Mucosa of rectum (tissue), 2 donors: ENCODE measurements at regions not wholly inside any gene's neighbourhood (a gene's known extent, or its start where the extent isn't known, plus 50 kb on each side); places are given as distances from the start of the nearest gene placed in this dataset.
A peak's percentile ranks its signal among the peaks of the same experiment; 100 is the strongest.

Source experiments
- H3K27ac ChIP-seq, 2 donors: one replicate each; pipeline ENCODE4 v1.7.0; 2013; ENCODE audit warnings: inconsistent platforms in 2 of 2, low read depth in 2 of 2, low read length in 2 of 2
- H3K27me3 ChIP-seq, 2 donors: one replicate each; pipeline ENCODE4 v1.7.0; 2013; ENCODE audit warnings: low read length in 2 of 2; ENCODE audit not compliant: control insufficient read depth in 2 of 2, insufficient read depth in 2 of 2
- H3K36me3 ChIP-seq, 2 donors: one replicate each; pipeline ENCODE4 v1.7.0; 2013; ENCODE audit warnings: low read length in 2 of 2; ENCODE audit not compliant: control insufficient read depth in 2 of 2, insufficient read depth in 2 of 2
- H3K4me1 ChIP-seq, 2 donors: one replicate each; pipeline ENCODE4 v1.7.0; 2013; ENCODE audit warnings: low read length in 2 of 2, mild to moderate bottlenecking in 1 of 2; ENCODE audit not compliant: control insufficient read depth in 2 of 2, insufficient read depth in 2 of 2
- H3K4me3 ChIP-seq, 2 donors: one replicate each; pipeline ENCODE4 v1.7.0; 2013; ENCODE audit warnings: low read length in 2 of 2
- H3K9ac ChIP-seq, 2 donors: one replicate each; pipeline ENCODE4 v1.7.0; 2013; ENCODE audit warnings: low read length in 2 of 2, low read depth in 1 of 2, mild to moderate bottlenecking in 1 of 2
- H3K9me3 ChIP-seq, 2 donors: one replicate each; pipeline ENCODE4 v1.7.0; 2013; ENCODE audit warnings: low read length in 2 of 2; ENCODE audit not compliant: control insufficient read depth in 2 of 2
- donor health status: healthy.
- donor health status: Normal muscosa, but diverticular disease.

DNA sequence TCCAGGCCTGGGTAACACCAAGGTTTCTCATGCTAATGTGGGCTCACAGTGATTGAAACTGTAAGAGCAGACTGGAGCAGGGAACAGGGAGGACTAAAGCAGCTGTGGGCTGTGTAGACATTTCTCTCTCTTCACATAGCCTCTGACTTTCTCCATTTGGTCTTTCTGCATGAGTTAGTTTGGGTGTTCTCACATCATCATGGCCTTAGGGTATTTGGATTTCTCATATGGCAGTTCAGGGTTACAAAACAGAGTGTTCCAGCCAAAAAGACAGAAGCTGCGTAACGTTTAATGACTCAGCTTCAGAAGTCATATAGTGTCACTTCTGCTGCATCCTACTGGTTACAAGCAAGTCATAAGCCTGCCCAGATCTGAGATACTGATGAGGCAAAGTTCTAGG lies 52.0 kb upstream of the OSBPL8 start:
- Histone ChIP-seq H3K27me3 (no peaks in the 10 kb centered on the region), H3K36me3 (no peaks in the 10 kb centered on the region), H3K9ac (no peak overlapping the region), H3K4me1 (no peaks in the 10 kb centered on the region), H3K27ac (no peak overlapping the region), H3K4me3 (no peak overlapping the region), H3K9me3 (no peaks in the 10 kb centered on the region)

- no peak overlapping the region for H3K27ac ChIP-seq
- H3K27me3 ChIP-seq: no peaks in the 10 kb centered on the region
- H3K36me3 ChIP-seq: no peaks in the 10 kb centered on the region
- no peaks in the 10 kb centered on the region for H3K4me1 ChIP-seq
- no peak overlapping the region for H3K4me3 ChIP-seq
- no peak overlapping the region for H3K9ac ChIP-seq
- H3K9me3 ChIP-seq: no peaks in the 10 kb centered on the region
Measured at GRCh38 chr12:76614364-76614763, 54.8 kb upstream of the OSBPL8 start.

GRCh38 chr12:76618031-76618430 lies 58.5 kb upstream of the OSBPL8 start:
- Histone ChIP-seq H3K27ac (no peak overlapping the region), H3K4me3 (no peak overlapping the region), H3K9me3 (no peaks in the 10 kb centered on the region)

DNA sequence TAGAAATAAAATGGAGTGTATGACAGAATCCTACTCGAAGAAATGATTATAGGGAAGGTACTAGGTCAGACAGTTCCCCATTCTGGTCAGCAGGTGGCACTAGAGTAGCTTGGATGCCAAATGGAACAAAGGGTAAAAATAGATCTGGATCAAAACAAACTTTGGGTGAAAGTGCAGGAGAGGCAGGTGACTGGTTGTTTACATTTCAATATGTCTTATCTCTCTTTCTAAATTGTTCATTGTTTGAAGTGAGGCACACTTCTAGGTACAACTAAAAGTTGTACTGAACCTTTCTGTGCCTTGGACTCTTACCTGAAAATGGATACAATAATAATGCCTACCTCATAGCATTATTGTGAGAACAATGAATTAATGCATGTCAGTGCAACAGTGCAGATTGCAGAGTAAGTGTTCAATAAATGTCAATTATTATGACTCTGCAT lies 62.0 kb upstream of the OSBPL8 start:
- Histone ChIP-seq H3K9ac (no peak overlapping the region), H3K9me3 (no peaks in the 10 kb centered on the region), H3K36me3 (no peaks in the 10 kb centered on the region), H3K27ac (no peak overlapping the region), H3K4me3 (no peak overlapping the region), H3K4me1 (peaks cover 6 to 19% of the 10 kb centered on the region in 2 donors), H3K27me3 (no peaks in the 10 kb centered on the region)

More at GRCh38 chr12:76618031-76618430, 58.5 kb upstream of the OSBPL8 start:
- Histone ChIP-seq H3K27me3 (no peaks in the 10 kb centered on the region), H3K9ac (no peak overlapping the region), H3K36me3 (no peaks in the 10 kb centered on the region), H3K4me1 (peaks cover 0 to 6% of the 10 kb centered on the region in 2 donors)

DNA sequence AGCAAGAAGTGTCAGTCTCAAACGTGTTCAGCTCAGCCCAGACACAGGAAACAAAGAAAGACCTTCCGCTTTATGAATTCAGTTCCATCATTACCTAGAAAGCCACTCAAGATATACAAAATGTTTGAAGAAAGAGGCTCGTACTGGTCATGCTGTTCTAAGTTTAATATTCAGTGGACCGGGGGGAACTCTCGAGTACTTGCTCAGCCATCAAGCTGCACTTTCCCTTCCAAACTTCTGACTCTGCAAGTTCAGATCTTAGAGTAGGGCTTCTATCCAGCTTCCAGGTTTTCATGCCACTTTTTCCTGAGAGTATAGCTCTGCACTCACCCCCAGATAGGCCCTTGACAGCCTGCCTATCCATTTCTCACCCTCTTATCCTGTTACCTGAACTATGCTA lies 62.8 kb upstream of the OSBPL8 start:
- no peaks in the 10 kb centered on the region for H3K9me3 ChIP-seq
- H3K9ac ChIP-seq: no peak overlapping the region
- H3K4me1 ChIP-seq: peaks cover 6 to 19% of the 10 kb centered on the region in 2 donors

GRCh38 chr12:76622915-76623314 lies 63.3 kb upstream of the OSBPL8 start:
- Histone ChIP-seq H3K4me1 (peaks cover 6 to 19% of the 10 kb centered on the region in 2 donors), H3K27ac (no peak overlapping the region), H3K9me3 (no peaks in the 10 kb centered on the region), H3K36me3 (no peaks in the 10 kb centered on the region), H3K27me3 (no peaks in the 10 kb centered on the region), H3K9ac (no peak overlapping the region), H3K4me3 (no peak overlapping the region)

More for the DNA sequence above, 62.8 kb upstream of the OSBPL8 start:
- Histone ChIP-seq H3K4me3 (no peak overlapping the region), H3K27ac (no peak overlapping the region), H3K27me3 (no peaks in the 10 kb centered on the region), H3K36me3 (no peaks in the 10 kb centered on the region)

DNA sequence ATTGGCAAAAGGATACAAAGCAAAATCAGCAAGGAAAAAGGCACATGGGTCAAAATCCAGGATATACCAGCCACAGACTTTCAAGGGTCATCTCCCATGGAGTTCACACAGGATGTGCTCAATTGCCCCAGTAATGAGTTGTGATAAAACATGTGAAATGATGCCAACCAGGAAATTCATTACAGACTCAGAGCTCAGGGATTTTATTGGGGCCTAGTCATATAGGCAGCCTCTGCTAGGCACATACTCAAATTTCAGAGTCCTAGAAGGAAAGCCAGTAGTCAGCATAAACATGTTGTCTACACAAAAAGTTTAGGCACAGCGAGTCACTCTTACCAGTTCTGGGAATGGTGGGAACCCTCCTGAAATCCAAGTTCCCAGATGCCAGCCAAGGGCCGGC lies 64.4 kb upstream of the OSBPL8 start:
- H3K27me3 ChIP-seq: no peaks in the 10 kb centered on the region
- H3K9ac ChIP-seq: no peak overlapping the region
- H3K9me3 ChIP-seq: no peaks in the 10 kb centered on the region
- peak overlapping the region in 1 of 2 donors; percentile 11 for H3K27ac ChIP-seq
- H3K4me1 ChIP-seq: peaks cover 6 to 19% of the 10 kb centered on the region in 2 donors
- H3K4me3 ChIP-seq: no peak overlapping the region
- H3K36me3 ChIP-seq: no peaks in the 10 kb centered on the region

DNA sequence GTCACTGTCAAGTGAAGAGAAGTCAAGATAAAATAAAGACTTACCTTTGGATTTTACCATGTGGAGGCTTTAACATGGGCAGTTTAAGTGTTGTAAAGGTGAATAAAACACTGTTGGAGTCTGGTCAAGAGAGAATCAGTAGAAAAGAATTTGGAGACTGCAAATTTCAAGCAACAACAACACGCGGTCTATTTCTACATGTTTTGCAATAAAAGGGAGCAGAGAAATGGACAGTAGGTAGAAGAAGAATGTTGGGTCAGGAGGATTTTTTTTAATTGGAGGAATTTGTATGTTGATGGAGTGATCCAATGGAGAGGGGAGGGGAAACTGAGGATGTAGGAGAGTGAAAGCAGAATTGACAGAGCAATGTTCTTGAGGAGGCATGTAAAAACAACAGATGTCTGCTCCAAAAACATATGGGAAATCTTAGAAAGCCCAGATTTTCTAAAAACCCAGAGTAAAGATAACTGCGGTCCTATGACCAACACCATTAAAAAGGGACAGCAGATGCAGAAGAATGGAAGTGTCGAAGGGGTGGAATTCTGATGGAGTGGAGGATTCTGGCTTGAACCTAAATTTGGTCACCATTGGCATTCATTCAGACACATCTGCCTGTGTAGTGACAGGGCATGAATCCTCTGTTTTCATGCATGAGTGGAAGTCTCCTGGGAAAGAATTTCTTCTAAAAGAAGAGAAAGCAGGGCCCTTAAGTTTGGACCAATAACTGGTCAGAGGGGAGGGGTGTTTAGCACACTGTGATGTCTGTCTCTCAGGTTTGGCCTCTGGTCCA lies 68.0 kb upstream of the OSBPL8 start:
- no peak overlapping the region for H3K9ac ChIP-seq
- H3K36me3 ChIP-seq: no peaks in the 10 kb centered on the region
- no peak overlapping the region for H3K27ac ChIP-seq
- no peaks in the 10 kb centered on the region for H3K27me3 ChIP-seq
- no peak overlapping the region for H3K4me3 ChIP-seq
- H3K9me3 ChIP-seq: no peaks in the 10 kb centered on the region
- H3K4me1 ChIP-seq: peaks cover 6 to 19% of the 10 kb centered on the region in 2 donors

GRCh38 chr12:76628745-76629144 lies 69.2 kb upstream of the OSBPL8 start:
- H3K36me3 ChIP-seq: no peaks in the 10 kb centered on the region
- H3K27ac ChIP-seq: no peak overlapping the region
- no peaks in the 10 kb centered on the region for H3K9me3 ChIP-seq
- no peak overlapping the region for H3K9ac ChIP-seq
- peaks cover 9 to 19% of the 10 kb centered on the region in 2 donors for H3K4me1 ChIP-seq
- H3K4me3 ChIP-seq: no peak overlapping the region
- H3K27me3 ChIP-seq: no peaks in the 10 kb centered on the region

DNA sequence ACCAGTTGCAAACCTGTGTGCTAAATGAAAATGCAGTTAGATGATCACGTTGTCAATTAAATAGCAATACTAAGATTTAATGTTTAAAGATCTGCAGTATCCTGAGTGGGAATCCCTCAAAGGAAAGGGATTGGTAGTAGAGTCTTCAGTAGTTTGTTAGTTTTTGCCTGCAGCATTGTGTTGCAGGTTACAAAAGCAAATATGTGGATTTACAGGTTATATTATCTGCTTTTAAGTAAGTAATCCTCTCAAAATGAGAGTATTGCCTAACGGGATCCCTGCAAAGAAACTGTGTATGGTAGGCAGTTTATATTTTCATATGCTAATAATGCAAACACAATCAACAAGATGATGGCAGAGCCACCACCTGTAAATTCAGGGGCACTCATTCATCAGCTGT lies 72.2 kb upstream of the OSBPL8 start:
- Histone ChIP-seq H3K4me3 (no peak overlapping the region), H3K9me3 (no peaks in the 10 kb centered on the region), H3K4me1 (peaks cover 5 to 12% of the 10 kb centered on the region in 2 donors)

More for the DNA sequence above, 72.2 kb upstream of the OSBPL8 start:
- no peak overlapping the region for H3K27ac ChIP-seq
- no peaks in the 10 kb centered on the region for H3K36me3 ChIP-seq
- H3K9ac ChIP-seq: no peak overlapping the region
- no peaks in the 10 kb centered on the region for H3K27me3 ChIP-seq
